GM21526 (cell line): ENCODE measurements at regions not wholly inside any gene's neighbourhood (a gene's known extent, or its start where the extent isn't known, plus 50 kb on each side); places are given as distances from the start of the nearest gene placed in this dataset.
"Not testable (repeated sequence)": the region's sequence is repeated elsewhere in the genome, so short reads cannot be mapped to it uniquely, and the experiment has no call there.

Experiments
- ATAC-seq: cut with Tn5 transposase; IDR thresholded peaks from one replicate; pipeline ENCODE4 v1.9.1; 2021; ENCODE audit warnings: moderate library complexity; ENCODE audit not compliant: unreplicated experiment, low FRiP score

DNA sequence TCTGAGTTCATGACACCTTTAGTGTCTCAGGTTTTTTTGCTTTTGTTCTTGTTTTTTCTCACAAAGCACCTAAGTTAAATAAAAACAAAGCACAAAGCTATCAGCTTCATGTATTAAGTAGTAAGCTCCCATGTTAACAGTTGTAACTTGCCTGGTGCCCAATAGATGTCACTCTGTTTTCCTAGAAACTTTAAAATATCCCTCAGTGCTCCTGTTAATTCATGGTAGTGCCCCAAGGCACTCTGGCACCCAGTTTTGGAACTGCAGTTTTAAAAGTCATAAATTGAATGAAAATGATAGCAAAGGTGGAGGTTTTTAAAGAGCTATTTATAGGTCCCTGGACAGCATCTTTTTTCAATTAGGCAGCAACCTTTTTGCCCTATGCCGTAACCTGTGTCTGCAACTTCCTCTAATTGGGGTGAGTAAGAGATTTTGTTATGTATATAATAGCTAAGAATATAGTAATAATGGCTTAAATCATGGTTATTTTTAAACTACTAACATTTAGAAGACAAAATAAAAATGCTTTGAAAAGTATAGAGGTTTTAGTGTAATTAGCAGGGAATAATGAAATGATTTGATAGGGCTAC is 555.0 kb upstream of the TMEFF2 start:
- no peak for ATAC-seq

DNA sequence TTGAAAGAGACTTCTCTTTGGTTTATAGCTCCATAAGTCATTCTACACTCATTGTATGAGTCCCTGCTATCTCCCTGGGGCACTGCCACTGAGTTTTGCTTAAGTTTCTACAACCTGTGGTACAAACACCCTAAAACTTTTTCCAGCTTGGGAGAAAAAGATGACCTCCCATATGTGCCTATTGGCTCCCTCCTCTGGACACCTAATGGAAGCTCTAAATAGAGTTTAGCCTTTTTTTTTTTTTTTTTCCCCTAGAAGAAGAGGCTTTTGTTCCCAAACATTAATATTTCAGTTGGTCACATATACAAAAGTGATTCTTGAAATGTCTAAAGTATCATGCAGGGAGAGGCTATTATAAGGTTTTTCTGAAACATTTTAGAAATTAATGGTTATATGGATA is 547.2 kb upstream of the TMEFF2 start:
- ATAC-seq = no peak

DNA sequence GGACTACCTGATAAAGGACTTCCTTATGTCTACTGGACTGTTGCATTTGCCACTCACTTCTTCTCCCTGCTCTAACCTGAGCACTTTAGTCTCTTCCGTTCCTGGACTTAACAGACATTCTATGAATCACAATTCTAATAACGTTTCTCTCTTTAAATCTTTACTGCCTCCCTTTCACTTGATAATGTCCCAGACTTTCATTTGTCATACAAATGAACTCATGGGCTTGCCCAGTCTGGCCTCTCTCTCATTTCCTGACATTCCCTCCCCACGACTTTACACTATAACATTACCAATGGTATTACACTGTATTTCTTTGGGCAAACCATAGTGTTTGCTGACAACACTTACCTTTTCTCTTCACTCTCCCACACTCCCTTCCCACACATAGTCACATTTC is 540.7 kb upstream of the TMEFF2 start:
- ATAC-seq = no peak

DNA sequence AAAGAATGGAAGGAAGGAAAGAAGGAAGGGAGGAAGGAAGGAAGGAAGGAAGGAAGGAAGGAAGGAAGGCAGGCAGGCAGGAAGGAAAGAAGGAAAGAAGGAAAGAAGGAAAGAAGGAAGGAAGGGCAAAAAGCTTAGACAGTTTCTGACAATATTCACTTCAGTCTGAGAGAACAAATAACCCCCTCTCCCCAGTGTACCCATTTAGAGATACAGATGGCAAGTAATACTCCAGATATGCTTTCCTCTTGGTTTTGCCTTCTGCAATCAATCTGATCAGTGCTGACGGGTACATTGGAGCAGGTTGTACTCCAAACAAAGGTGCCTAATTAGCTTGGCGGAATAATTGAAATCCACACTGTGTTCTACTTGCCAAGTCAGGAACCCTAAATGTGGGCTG is 534.6 kb upstream of the TMEFF2 start:
- ATAC-seq = no peak

DNA sequence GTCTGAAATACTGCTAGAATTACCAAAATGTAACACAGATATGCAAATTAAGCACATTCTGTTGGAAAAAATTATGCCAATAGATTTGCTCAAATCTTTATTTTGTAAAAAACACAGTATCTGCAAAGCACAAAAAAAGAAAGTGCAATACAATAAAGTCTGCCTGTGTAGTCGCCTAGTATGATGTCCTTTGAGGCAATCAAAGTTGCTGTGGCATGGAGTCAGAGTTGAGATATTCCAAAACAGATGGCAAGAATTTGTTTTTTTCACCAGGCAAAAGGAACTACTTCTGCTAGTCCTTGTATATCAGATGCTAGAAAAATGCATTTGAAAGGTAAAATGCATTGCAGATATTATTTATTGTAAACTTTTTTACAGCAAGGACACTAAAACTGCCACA is 531.3 kb upstream of the TMEFF2 start:
- ATAC-seq = no peak

DNA sequence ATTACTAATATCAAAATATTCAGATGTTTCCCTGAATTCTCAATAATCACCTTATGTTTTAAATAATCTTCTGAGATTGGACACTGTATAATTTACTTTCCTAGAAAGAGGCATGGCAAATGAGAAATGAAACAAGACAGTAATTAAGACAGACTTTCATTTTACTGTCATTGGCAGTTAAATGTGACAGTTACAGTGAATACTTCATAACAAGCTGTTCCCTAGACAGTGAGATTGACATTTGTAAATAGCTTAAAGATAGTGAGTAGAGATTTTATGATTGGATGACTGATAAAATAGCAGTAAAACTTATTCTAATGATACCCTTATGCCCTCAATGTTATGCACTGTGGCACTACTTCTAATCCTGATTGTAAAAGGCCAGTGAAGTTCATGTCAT is 524.9 kb upstream of the TMEFF2 start:
- no peak for ATAC-seq

DNA sequence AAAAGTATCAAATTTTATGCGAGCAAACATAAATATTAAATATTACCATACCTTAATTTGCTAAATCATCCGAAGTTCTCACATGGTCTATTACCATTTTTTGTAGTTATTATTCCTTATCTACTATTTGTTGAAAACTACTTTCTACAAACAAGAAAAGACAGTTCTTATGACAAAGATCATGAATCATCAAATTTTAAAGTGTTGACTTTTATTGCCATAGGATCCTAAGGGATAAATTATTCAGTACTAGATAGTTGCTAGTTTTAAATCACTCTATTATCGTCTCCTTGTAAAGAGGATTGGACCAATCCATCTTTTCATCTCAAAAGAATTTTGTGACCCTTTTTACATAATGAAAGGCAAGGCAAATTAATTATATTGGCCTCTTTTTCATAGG is 523.6 kb upstream of the TMEFF2 start:
- no peak for ATAC-seq

DNA sequence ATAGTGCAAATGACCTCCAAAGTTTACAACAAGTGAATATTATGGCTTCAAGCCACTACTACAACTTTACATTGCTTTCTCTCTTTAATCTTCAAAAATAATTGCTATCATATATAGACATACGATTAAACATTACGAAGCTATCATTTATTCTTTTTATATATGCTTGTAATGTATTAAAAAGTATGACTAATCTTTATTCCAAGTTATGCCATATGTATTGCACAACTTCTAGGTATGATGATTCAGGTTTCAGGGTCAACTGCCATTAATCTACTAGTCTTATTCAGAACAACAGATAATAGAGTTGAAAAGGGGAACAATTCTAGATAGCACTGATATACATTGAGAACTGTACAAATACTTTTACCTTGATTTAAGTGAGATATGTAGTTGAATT is 506.2 kb upstream of the TMEFF2 start:
- no peak for ATAC-seq

DNA sequence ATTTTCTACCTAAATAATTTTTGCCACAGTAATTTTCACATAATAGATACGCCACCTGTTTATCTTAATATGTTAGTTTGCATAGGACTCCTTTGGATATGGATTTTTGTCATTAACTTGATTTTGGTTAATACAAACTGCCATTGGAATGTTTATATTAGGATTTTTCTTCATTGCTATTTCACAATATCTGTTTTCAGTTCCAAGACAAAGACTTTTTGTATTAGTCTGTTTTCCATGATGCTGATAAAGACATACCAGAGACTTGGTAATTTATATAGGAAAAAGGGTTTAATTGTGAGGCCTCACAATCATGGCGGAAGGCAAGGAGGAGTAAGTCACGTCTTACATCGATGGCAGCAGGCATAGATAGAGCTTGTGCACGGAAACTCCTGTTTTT is 503.1 kb upstream of the TMEFF2 start:
- ATAC-seq = no peak

DNA sequence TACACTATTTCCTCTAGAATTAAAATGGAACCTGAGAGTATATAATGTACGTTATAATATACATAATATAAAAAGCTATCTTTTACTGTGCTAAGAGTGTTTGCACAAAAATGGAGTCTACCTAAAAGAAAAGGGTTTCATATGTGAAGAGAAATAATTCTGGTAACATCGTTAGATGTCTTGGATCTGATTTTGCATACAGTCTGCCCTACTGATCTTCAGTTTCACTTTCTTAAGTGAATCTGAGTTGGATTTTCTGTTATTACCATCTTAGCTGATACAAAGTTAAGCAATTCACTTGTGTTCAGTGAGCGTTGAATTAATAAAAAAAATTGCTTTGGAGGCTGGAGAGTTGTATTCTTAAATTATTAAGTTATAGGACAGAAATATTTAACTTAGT is 502.1 kb upstream of the TMEFF2 start:
- no peak for ATAC-seq

DNA sequence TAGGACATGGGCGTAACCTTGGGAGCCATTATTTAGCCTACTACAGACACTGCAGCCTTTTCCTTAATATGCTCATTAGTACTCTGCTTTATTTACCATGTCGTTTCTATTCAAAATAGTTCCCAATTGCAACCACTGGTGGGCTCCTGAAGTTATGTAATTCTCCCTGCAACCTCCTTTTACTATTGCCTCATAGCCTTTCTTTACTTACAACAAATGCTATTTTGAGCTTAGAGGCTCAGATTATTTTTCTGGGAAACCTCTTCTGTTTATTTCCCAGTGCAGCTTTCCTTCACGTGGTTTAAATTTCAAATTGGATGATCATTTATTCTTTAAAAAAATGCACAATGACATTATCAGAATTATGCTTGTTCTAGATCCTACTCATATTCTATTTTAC is 492.3 kb upstream of the TMEFF2 start:
- no peak for ATAC-seq

DNA sequence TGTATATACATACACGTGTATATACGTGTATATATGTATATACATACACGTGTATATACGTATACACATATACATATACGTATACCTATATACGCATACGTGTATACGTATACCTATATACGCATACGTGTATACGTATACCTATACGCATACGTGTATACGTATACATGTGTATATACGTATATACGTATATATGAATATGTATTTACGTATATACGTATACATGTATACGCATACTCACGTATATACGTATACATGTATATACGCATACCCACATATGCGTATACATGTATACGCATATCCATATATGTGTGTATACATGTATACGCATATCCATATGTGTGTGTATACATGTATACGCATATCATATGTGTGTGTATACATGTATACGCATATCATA is 487.8 kb upstream of the TMEFF2 start:
- not testable (repeated sequence) for ATAC-seq

DNA sequence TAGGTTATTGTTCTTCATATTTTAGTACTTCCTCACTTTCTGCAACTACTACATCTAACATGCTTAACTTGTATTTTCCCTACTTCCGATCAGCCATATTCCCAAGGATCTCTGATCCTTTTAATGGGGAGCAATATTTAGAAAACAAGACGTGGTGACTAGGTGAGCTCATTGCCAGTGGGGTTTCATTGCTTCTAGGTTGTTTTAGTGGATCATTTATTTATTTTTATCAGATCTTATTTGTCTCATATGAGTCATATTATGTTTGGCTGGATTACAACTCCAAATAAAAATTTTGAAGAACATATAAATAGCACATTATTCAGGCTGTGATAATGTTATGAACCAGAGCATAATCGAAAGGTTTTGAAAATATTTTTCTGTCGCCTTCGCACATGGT is 480.9 kb upstream of the TMEFF2 start:
- no peak for ATAC-seq

DNA sequence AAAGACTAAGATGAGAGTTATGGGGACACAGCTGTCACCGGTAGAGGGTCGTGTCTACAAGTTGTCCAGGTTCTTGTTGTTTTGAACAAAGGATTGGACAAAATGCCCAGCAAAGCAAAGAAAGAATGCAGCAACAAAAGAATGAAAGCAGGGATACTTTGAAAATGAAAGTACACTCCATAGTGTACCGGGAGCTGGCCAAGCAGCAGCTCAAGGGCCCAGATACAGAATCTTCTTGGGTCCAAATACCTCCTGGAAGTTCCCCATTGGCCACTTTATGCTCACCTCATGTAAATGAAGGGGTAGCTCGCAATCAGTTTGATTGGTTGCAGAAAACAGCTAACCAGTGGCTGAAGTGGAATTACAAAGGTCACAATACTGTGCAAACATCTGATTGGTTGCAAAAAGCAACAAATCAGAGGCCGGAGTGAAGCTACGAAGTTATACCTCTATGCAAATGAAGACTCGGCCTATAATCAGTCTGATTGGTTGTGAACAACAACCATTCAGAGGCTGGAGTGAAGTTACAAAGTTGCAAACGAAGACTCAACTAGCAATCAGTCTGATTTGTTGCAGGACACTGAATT is 474.9 kb upstream of the TMEFF2 start:
- no peak for ATAC-seq

DNA sequence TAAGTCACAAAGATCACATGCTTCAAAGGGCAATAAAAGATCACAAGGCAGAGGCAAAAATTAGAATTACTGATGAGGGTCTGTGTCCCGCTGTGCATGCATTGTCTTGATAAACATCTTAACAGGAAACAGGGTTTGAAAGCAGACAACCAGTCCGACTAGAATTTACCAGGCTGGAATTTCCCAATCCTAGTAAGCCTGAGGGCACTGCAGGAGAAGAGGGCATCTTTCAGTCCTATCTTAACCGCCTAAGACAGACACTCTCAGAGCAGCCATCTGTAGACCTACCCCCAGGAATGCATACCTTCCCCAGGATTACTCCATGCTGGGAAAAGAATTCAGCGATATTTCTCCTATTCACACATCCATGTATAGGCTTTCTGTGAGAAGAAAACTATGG is 465.8 kb upstream of the TMEFF2 start:
- ATAC-seq = not testable (repeated sequence)

DNA sequence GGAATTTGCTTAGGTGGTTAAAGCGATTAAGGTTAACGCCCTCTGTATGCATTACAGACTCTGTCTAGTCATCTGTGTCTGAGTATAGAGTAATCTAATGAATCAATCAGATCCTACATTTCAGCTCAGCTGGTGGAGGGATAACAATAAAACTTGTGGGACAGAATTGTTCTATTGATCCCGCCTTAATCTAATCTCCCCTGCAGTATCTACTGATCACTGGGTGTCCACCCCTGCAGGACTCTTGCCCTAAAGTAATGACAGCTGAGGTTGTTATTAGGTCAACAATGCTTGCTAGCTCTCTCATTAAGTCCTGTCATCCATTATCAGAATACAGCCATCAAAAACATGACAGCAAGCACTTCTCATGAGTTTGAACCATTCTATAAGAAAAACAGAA is 462.6 kb upstream of the TMEFF2 start:
- no peak for ATAC-seq

DNA sequence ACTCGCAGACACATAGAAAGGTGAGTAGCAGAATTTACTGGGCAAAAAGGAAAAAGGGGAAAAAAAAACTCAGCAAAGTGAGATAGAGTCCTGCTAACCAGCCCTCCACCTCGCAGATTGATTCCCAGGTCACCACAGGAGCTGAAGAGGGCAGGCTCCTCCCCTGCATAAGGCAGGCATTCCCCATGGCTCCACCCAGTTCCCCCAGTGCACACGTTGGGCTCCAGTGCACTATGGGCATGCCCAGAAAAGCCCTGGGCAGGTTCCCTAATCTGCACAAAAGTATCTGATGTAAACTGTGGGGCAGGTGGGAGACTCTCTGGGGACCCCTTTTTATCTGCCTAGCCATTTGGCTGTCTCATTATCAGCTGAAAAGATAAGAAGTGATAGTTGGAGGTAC is 461.2 kb upstream of the TMEFF2 start:
- ATAC-seq = no peak

DNA sequence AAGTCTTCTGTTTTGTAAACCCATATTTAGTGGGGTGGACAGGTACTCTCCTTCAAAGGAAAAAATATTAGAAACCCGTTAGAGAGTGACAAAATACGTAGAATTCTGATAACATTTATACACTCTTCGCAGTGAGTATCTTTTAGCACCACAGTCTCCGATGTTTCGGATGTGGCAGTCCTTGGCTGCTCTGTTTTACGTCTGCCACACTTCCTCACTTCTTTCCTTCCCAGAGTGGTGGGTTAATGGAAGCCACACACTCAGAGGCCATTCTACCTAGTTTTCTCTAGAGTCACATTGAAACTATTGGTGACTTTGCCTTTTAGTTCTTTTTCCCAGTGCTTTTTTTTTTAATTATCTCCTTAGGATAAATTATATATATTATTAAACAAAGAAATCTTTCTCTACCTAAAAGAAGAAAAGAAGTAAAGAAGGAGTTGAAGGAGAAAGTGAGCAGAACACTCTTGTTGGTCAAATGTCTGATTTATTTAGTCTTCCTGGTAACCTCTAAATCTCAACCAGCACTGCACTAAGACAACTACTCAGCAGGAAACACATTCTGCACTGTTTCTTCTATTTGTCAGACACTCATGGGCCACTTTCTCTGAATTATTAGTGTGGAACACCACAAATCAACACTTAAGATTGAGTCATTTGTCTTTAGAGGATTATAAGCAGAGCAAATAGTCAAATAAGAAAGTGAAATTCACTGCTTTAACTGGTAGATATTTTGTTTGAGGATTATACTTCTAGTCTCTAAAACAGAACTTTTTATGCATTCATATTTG is 451.3 kb upstream of the TMEFF2 start:
- no peak for ATAC-seq

DNA sequence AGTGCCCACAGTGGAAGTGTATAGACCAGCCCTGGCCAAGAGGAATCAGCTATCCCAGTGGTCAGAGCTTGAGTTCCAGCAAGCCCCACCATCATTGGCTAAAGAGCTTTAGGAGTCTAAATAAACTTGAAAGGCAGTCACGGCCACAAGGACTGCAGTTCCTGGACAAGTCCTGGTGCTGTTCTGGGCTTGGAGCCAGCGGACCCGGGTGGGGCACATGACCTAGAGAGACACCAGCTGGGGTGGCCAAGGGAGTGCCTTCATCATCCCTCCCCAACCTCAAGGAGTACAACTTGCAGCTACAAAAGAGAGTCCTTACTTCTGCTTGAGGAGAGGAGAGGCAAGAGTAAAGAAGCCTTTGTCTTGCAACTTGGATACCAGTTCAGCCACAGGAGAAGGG is 439.8 kb upstream of the TMEFF2 start:
- ATAC-seq = no peak

DNA sequence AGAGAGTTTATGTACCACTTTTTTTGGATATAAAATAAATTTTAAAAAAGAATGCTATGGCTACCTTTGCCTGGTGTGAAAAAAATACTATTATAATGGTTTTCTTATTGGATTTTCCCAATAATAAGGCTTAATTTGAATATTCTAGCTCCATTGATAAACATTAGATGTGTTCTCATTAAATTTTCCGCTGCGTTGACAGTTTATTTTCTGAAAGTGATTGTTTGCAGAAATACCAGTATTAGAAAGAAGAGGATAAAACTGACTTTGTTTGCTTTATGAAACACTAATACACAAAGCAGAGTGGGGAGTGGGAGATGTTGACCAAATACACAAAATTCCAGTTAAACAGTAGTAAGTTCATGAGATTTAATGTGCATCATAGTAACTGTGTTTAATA is 433.3 kb upstream of the TMEFF2 start:
- ATAC-seq = no peak

DNA sequence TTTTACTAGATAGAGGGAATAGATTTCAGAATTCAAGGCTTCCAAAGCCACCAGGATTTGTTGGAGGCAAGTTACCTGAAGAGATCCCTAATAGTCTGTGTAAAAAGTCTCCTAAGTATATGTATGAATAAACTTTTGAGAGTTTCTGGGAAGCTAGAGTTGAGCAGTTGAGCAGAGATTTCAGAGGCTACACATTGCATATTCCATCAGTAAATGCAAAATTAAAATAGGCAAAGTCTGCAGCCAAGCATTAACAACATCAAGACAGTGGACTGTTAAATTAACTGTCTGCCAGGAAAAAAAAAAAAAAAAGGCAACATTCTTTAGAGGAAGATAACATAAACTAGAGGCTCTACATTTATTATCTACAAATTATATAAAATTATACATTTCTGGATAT is 420.4 kb upstream of the TMEFF2 start:
- ATAC-seq = no peak

DNA sequence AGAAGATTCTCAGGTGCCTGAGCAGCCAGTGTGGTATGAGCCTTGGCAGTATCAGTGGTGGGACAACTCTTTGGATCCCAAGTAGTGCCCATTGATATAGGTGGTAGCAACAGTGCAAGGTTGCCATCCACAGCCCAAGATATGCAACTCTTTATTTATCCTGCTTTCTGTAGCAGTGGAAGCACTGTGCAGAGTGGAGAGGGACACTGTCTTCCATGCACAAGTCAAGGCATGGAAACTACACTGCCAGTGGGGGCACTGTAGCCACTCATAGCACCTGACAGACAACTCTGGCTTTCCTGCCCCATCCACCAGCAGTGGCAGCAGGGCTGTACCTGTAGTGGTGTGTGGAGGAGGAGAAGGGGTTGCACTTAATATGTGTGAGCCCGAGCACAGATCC is 409.6 kb upstream of the TMEFF2 start:
- ATAC-seq = no peak
